DMS53 treated with DMSO at 0.1 percent for 48 hours (cell line): ENCODE measurements at regions not wholly inside any gene's neighbourhood (a gene's known extent, or its start where the extent isn't known, plus 50 kb on each side); places are given as distances from the start of the nearest gene placed in this dataset.
"Not testable (repeated sequence)": the region's sequence is repeated elsewhere in the genome, so short reads cannot be mapped to it uniquely, and the experiment has no call there.

Source experiments
- DNase-seq: peaks from one replicate; lab custom pipeline; 2025; ENCODE audit not compliant: unreplicated experiment; lab: John Stamatoyannopoulos, UW

GRCh38 chr4:53885668-53886067, 178.7 kb downstream of the CHIC2 start:
- no peak for DNase-seq

DNA sequence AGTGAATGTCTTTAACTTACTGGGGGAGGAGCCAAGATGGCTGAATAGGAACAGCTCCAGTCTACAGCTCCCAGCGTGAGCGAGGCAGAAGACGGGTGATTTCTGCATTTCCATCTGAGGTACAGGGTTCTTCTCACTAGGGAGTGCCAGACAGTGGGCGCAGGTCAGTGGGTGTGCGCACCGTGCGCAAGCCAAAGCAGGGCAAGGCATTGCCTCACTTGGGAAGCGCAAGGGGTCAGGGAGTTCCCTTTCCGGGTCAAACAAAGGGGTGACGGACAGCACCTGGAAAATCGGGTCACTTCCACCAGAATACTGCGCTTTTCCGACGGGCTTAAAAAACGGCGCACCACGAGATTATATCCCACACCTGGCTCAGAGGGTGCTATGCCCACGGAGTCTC, 187.3 kb downstream of the CHIC2 start:
- DNase-seq = not testable (repeated sequence)

DNA sequence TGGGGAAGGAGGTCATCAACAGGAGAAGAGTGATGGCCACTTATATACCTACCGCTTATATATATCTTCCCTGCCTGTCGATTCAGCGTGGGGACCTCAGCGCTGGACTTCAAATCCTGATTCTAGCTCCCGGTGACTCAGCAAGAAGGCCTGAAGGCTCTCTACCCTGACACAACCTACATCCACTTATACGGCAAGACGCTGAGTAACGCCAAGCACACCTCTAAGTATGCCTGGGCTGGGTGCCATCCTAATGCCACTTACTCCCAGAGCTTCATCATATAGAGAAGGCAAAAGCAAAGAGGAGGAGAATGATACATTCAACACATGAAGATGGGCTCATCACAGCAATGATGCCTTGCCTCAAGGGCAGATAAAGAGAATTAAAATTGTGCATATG, 198.3 kb downstream of the CHIC2 start:
- no peak for DNase-seq

GRCh38 chr4:53865054-53865453, 199.4 kb downstream of the CHIC2 start:
- no peak for DNase-seq

- DNase-seq = no peak
Observed at GRCh38 chr4:53863736-53864365, 200.6 kb downstream of the CHIC2 start.

- no peak for DNase-seq
Observed at GRCh38 chr4:53863158-53863557, 201.2 kb downstream of the CHIC2 start.

GRCh38 chr4:53861856-53862610, 202.4 kb downstream of the CHIC2 start:
- DNase-seq = peak; percentile 82

GRCh38 chr4:53859305-53859704, 205.1 kb downstream of the CHIC2 start:
- DNase-seq = no peak

DNA sequence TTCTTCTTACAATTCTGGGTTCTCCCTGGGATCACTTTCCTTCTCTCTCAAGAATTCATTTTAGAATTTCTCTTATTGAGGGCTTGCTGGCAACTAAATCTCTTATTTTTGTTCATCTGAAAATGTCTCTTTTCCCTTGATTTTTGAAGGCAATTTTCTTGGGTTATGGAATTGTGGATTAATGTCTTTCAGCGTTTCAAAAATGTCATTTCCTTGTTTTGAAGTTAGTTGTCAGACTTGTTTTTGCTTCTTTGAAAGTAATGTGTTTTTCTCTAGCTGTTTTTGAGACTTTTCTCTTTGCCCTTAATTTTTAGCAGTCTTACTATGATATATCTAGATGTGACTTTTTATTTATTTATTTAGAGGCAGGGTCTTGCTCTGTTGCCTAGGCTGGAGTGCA, 205.7 kb downstream of the CHIC2 start:
- no peak for DNase-seq

DNA sequence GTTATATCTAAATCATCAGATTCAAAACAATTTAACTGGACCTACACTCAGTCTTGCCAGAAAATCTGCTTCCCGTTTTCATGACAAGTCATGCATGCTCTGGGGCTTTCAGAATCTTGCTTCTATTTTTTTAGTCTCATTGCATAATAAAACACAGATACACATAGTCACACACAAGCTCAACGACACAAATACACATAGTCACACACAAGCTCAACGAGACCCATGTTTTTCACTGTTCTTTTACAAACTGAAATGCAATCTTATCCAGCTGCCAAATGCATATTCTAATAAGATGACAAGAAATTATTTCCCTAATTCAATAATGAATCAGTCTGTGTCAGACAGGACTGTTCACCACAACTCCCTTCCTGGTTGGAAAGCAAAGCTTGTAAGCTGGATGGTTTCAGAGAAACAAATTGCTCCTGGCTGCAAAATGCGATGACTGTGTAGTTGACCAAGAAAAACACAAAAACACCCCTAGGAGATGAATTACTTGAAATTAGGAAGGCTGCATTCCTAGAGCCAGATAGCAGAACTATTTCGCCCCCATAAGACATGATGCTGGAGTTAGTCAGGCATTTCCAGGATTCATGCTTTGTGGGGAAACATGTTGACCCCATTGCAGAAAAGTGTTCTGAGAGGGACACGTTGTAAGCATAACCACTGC, 208.7 kb downstream of the CHIC2 start:
- DNase-seq = no peak

- DNase-seq = no peak
Observed at GRCh38 chr4:53854991-53855568, 209.3 kb downstream of the CHIC2 start.

GRCh38 chr4:53852343-53852742, 212.1 kb downstream of the CHIC2 start:
- DNase-seq = no peak

GRCh38 chr4:53847965-53848364, 216.4 kb downstream of the CHIC2 start:
- peak; percentile 39 for DNase-seq

DNA sequence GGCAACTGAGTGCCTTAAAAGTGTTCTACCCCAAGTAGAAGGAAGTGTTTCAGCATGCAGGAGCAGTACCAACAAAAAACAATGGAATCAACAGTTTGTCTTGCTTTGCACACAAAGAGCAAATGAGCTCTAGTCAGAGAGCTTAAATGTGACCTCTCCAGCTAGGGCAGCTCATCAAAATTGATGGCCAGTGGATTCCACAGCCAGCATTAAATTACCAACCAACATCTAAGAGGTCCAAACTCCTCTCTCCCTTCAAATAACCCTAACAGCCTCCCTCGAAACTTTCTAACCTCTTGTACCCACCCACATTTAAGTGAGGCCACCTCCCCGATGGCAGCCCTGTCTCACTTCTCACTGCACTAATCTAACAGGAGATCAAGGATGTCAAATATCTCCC, 219.9 kb downstream of the CHIC2 start:
- DNase-seq = no peak

GRCh38 chr4:53844133-53844532, 220.3 kb downstream of the CHIC2 start:
- DNase-seq = no peak

DNA sequence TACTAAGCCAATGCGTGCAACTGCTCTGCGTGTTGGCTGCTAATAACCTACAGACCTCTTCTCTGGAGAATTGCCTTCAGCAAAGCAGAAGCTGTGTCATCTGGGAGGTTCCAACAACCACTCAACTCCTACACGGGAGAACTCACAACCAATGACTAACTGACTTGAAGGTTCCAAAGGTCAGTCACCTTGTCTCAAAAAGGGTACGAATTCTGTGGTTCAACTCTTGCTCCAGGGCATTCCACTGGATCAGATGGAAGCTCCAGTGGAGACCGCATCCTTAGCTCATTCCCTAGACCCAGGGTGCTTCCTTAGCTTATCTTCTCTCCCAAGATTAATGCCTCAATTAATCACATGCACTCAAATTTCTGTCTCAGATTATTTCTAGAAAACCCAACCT, 222.7 kb downstream of the CHIC2 start:
- no peak for DNase-seq

DNA sequence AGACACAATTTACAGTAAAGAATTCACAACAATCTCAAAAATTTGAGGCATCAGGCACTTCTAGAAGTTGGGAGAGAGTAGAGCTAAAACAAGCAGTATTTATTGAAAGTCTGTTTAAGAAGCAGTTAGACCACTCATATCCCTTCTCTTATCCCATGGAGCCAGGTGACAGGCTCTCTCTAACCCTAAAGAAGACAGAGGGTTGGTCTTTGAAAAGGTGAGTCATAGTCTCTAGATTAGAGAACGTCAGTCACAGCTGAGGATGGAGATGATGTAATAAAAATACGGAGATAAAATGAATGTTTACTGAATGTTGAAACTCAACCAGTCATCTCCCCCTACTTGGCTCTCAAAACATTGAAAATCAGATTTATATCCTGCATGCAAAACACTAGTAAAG, 223.8 kb downstream of the CHIC2 start:
- peak; percentile 74 for DNase-seq

GRCh38 chr4:53833302-53834003, 231.0 kb downstream of the CHIC2 start:
- DNase-seq = peak; percentile 59

DNA sequence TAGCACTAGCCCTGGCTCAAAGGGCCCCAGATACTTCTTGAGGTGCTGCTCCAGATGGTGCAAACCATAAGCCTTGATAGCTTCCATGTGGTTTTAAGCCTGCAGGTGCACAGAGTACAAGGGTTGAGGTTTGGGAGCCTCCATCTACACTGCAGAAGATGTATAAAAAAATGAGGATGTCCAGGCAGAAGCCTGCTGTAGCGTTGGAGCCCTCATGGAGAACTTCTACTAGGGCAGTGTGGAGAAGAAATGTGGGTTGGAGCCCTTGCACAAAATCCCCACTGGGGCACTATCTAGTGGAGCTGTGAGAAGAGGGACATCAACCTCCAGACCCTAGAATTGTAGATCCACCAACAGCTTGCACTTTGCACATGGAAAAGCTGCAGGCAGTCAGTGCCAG, 231.9 kb downstream of the CHIC2 start:
- DNase-seq = no peak

GRCh38 chr4:53830511-53830910, 233.9 kb downstream of the CHIC2 start:
- DNase-seq = peak; percentile 15

DNA sequence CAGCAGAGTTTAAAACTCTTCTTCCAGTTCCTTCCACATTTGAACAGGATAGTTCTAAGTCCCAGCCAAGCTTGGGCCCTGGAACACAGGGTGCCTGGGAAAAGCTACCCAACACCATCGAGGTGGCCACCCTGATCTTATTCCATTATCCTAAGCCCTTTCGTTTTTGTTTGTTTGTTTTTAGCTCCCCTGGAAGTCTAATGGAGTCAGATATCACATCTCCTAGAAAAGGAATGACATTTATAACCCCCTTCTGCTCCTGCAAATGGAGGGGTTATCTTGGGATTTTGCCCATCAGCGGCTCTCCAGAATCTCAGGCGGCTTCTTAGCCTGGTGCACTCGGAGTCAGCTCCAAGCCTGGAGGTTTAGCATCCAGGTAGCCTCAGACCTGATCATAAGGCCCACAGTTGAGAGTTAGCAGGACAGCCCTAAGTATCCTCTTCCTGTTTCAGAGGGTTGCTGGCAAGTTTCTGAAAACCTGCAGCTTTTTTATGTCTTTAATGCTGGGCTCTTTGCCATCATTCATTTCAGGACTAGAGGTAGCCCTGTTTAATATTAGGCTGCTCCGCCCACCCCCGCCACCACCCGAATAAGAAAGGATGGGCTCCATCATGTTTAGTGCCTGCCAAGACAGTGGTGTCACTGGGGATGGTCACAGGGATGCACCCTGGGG, 230.0 kb upstream of the LNX1 start:
- DNase-seq = no peak
